Urothelium cell line (cell line): ENCODE measurements at regions not wholly inside any gene's neighbourhood (a gene's known extent, or its start where the extent isn't known, plus 50 kb on each side); places are given as distances from the start of the nearest gene placed in this dataset.
"Not testable (repeated sequence)": the region's sequence is repeated elsewhere in the genome, so short reads cannot be mapped to it uniquely, and the experiment has no call there.

Experiments
- DNase-seq: peaks from one replicate; pipeline ENCODE4 v3.0.0; 2011; ENCODE audit warnings: low spot score, mixed read lengths
- FAIRE-seq: peaks from 2 replicates; lab custom pipeline; 2011; peaks lifted over from hg19 to GRCh38; lab: Jason Lieb, UNC

- no peak for FAIRE-seq
Measured at GRCh38 chr3:163745204-163745603, 1333.1 kb downstream of the SI start.

GRCh38 chr3:163735394-163735793, 1342.9 kb downstream of the SI start:
- DNase-seq = no peak

More at GRCh38 chr3:163745204-163745603, 1333.1 kb downstream of the SI start:
- DNase-seq = no peak

GRCh38 chr3:163730684-163731083, 1347.6 kb downstream of the SI start:
- DNase-seq (no peak), FAIRE-seq (no peak)

More at GRCh38 chr3:163735394-163735793, 1342.9 kb downstream of the SI start:
- no peak for FAIRE-seq

GRCh38 chr3:163726125-163726524, 1352.2 kb downstream of the SI start:
- FAIRE-seq (no peak), DNase-seq (no peak)

- FAIRE-seq (no peak), DNase-seq (no peak)
Measured at GRCh38 chr3:163722405-163722804, 1355.9 kb downstream of the SI start.

GRCh38 chr3:163721596-163721995, 1356.7 kb downstream of the SI start:
- no peak for FAIRE-seq
- no peak for DNase-seq

GRCh38 chr3:163717377-163717776, 1360.9 kb downstream of the SI start:
- FAIRE-seq = no peak
- no peak for DNase-seq

GRCh38 chr3:163708428-163708827, 1369.9 kb downstream of the SI start:
- DNase-seq = no peak
- FAIRE-seq = no peak

- FAIRE-seq = no peak
Measured at GRCh38 chr3:163707659-163708058, 1370.6 kb downstream of the SI start.

GRCh38 chr3:163698221-163698620, 1380.1 kb downstream of the SI start:
- DNase-seq, FAIRE-seq: not testable (repeated sequence)

More at GRCh38 chr3:163707659-163708058, 1370.6 kb downstream of the SI start:
- DNase-seq = no peak

GRCh38 chr3:163692494-163692893, 1385.8 kb downstream of the SI start:
- no peak for FAIRE-seq

GRCh38 chr3:163684651-163685050, 1393.6 kb downstream of the SI start:
- FAIRE-seq = no peak
- no peak for DNase-seq

More at GRCh38 chr3:163692494-163692893, 1385.8 kb downstream of the SI start:
- DNase-seq = no peak

- FAIRE-seq = no peak
- no peak for DNase-seq
Measured at GRCh38 chr3:163672954-163673353, 1405.3 kb downstream of the SI start.

- FAIRE-seq (no peak), DNase-seq (no peak)
Measured at GRCh38 chr3:163671201-163671600, 1407.1 kb downstream of the SI start.

- no peak for FAIRE-seq
- no peak for DNase-seq
Measured at GRCh38 chr3:163664466-163664865, 1413.8 kb downstream of the SI start.

- no peak for FAIRE-seq
- DNase-seq = no peak
Measured at GRCh38 chr3:163657088-163657487, 1421.2 kb downstream of the SI start.

- DNase-seq = no peak
- FAIRE-seq = no peak
Measured at GRCh38 chr3:163655021-163655420, 1423.3 kb downstream of the SI start.

- DNase-seq (no peak), FAIRE-seq (no peak)
Measured at GRCh38 chr3:163644172-163644571, 1434.1 kb downstream of the SI start.

- DNase-seq = no peak
- FAIRE-seq = no peak
Measured at GRCh38 chr3:163632722-163633121, 1445.6 kb downstream of the SI start.

- FAIRE-seq (no peak), DNase-seq (no peak)
Measured at GRCh38 chr3:163626753-163627152, 1451.5 kb downstream of the SI start.

GRCh38 chr3:163622384-163622783, 1455.9 kb downstream of the SI start:
- no peak for DNase-seq
- no peak for FAIRE-seq

- FAIRE-seq (no peak), DNase-seq (no peak)
Measured at GRCh38 chr3:163614886-163615285, 1463.4 kb downstream of the SI start.

- FAIRE-seq = no peak
- DNase-seq = no peak
Measured at GRCh38 chr3:163605915-163606314, 1472.4 kb downstream of the SI start.
